HG03097 (cell line): ENCODE measurements at regions not wholly inside any gene's neighbourhood (a gene's known extent, or its start where the extent isn't known, plus 50 kb on each side); places are given as distances from the start of the nearest gene placed in this dataset.
"Not testable (repeated sequence)": the region's sequence is repeated elsewhere in the genome, so short reads cannot be mapped to it uniquely, and the experiment has no call there.

ENCODE experiments used
- ATAC-seq: cut with Tn5 transposase; IDR thresholded peaks from one replicate; pipeline ENCODE4 v1.9.1; 2021; ENCODE audit not compliant: unreplicated experiment, low FRiP score

- ATAC-seq: no peak
Measured at GRCh38 chr20:50354721-50355589, 155.2 kb upstream of the PTPN1 start.

- no peak for ATAC-seq
Measured at GRCh38 chr20:50355590-50356524, 154.3 kb upstream of the PTPN1 start.

GRCh38 chr20:50356525-50356885 is 153.7 kb upstream of the PTPN1 start:
- no peak for ATAC-seq

- ATAC-seq: no peak
Measured at GRCh38 chr20:50356962-50357782, 153.0 kb upstream of the PTPN1 start.

GRCh38 chr20:50357783-50358161 is 152.4 kb upstream of the PTPN1 start:
- ATAC-seq: no peak

GRCh38 chr20:50358166-50358565 is 152.0 kb upstream of the PTPN1 start:
- ATAC-seq: no peak

- ATAC-seq: no peak
Measured at GRCh38 chr20:50358971-50359370, 151.2 kb upstream of the PTPN1 start.

GRCh38 chr20:50359607-50360217 is 150.5 kb upstream of the PTPN1 start:
- ATAC-seq: no peak

GRCh38 chr20:50360218-50360672 is 149.9 kb upstream of the PTPN1 start:
- no peak for ATAC-seq

GRCh38 chr20:50360921-50361320 is 149.3 kb upstream of the PTPN1 start:
- ATAC-seq: no peak

GRCh38 chr20:50362177-50362576 is 148.0 kb upstream of the PTPN1 start:
- not testable (repeated sequence) for ATAC-seq

GRCh38 chr20:50363027-50363426 is 147.2 kb upstream of the PTPN1 start:
- no peak for ATAC-seq

- no peak for ATAC-seq
Measured at GRCh38 chr20:50363479-50363878, 146.7 kb upstream of the PTPN1 start.

- ATAC-seq: no peak
Measured at GRCh38 chr20:50364542-50364941, 145.6 kb upstream of the PTPN1 start.

- no peak for ATAC-seq
Measured at GRCh38 chr20:50366270-50367103, 143.7 kb upstream of the PTPN1 start.

GRCh38 chr20:50367104-50367674 is 143.0 kb upstream of the PTPN1 start:
- ATAC-seq: no peak

GRCh38 chr20:50367739-50368375 is 142.3 kb upstream of the PTPN1 start:
- ATAC-seq: no peak

GRCh38 chr20:50368386-50368785 is 141.8 kb upstream of the PTPN1 start:
- no peak for ATAC-seq
